Kasumi-1 (cell line): ENCODE measurements at regions not wholly inside any gene's neighbourhood (a gene's known extent, or its start where the extent isn't known, plus 50 kb on each side); places are given as distances from the start of the nearest gene placed in this dataset.
"Not testable (repeated sequence)": the region's sequence is repeated elsewhere in the genome, so short reads cannot be mapped to it uniquely, and the experiment has no call there.

Experiments used
- DNase-seq, 2 experiments: peaks; one replicate each; lab custom pipeline; 2025; lab: John Stamatoyannopoulos, UW

GRCh38 chr2:150135223-150135883 is 352.1 kb downstream of the RND3 start:
- DNase-seq, result no peak

- no peak for DNase-seq
Measured at GRCh38 chr2:150134223-150134857, 353.1 kb downstream of the RND3 start.

- peak; percentile 25 to 27 for DNase-seq
Measured at GRCh38 chr2:150133623-150134022, 353.8 kb downstream of the RND3 start.

- no peak for DNase-seq
Measured at GRCh38 chr2:150129921-150130575, 357.4 kb downstream of the RND3 start.

- DNase-seq, result no peak
Measured at GRCh38 chr2:150127995-150128394, 359.5 kb downstream of the RND3 start.

GRCh38 chr2:150127346-150127990 is 360.0 kb downstream of the RND3 start:
- no peak for DNase-seq

- DNase-seq, result no peak
Measured at GRCh38 chr2:150126839-150127238, 360.6 kb downstream of the RND3 start.

- no peak for DNase-seq
Measured at GRCh38 chr2:150126143-150126740, 361.2 kb downstream of the RND3 start.

- peak; percentile 44 to 46 for DNase-seq
Measured at GRCh38 chr2:150125708-150126107, 361.8 kb downstream of the RND3 start.

GRCh38 chr2:150125188-150125587 is 362.3 kb downstream of the RND3 start:
- DNase-seq, result no peak

- no peak for DNase-seq
Measured at GRCh38 chr2:150124739-150125138, 362.7 kb downstream of the RND3 start.

- DNase-seq, result no peak
Measured at GRCh38 chr2:150122871-150123613, 364.4 kb downstream of the RND3 start.

GRCh38 chr2:150122156-150122555 is 365.3 kb downstream of the RND3 start:
- DNase-seq, result no peak

GRCh38 chr2:150120326-150120955 is 367.0 kb downstream of the RND3 start:
- DNase-seq, result no peak

GRCh38 chr2:150119819-150120218 is 367.6 kb downstream of the RND3 start:
- DNase-seq, result no peak

- not testable (repeated sequence) for DNase-seq
Measured at GRCh38 chr2:150114089-150114488, 373.4 kb downstream of the RND3 start.

GRCh38 chr2:150110548-150110947 is 376.9 kb downstream of the RND3 start:
- DNase-seq, result no peak

GRCh38 chr2:150109912-150110311 is 377.6 kb downstream of the RND3 start:
- peak; percentile 88 to 94 for DNase-seq

- peak; percentile 73 to 79 for DNase-seq
Measured at GRCh38 chr2:150109028-150109427, 378.4 kb downstream of the RND3 start.

- DNase-seq, result no peak
Measured at GRCh38 chr2:150107816-150108215, 379.7 kb downstream of the RND3 start.

GRCh38 chr2:150107170-150107569 is 380.3 kb downstream of the RND3 start:
- no peak for DNase-seq
